ENCODE measurements at regions not wholly inside any gene's neighbourhood (a gene's known extent, or its start where the extent isn't known, plus 50 kb on each side); places are given as distances from the start of the nearest gene placed in this dataset.

- TF ChIP-seq EZH2 (IDR thresholded peaks at IDR 0.05; ENCODE audit: borderline replicate concordance, low read depth, low read length, severe bottlenecking), result no peak
- TF ChIP-seq, protein P1, sequence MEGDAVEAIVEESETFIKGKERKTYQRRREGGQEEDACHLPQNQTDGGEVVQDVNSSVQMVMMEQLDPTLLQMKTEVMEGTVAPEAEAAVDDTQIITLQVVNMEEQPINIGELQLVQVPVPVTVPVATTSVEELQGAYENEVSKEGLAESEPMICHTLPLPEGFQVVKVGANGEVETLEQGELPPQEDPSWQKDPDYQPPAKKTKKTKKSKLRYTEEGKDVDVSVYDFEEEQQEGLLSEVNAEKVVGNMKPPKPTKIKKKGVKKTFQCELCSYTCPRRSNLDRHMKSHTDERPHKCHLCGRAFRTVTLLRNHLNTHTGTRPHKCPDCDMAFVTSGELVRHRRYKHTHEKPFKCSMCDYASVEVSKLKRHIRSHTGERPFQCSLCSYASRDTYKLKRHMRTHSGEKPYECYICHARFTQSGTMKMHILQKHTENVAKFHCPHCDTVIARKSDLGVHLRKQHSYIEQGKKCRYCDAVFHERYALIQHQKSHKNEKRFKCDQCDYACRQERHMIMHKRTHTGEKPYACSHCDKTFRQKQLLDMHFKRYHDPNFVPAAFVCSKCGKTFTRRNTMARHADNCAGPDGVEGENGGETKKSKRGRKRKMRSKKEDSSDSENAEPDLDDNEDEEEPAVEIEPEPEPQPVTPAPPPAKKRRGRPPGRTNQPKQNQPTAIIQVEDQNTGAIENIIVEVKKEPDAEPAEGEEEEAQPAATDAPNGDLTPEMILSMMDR (IDR thresholded peaks at IDR 0.05; ENCODE audit: extremely low read depth in 1 of 2, insufficient read depth in 1 of 2, low read depth in 1 of 2, low read length in 2 of 2), result no peak
- TF ChIP-seq POLR2AphosphoS5 (IDR thresholded peaks at IDR 0.05; ENCODE audit: insufficient read depth, low read depth, low read length), result no peak
- TF ChIP-seq, protein P2, sequence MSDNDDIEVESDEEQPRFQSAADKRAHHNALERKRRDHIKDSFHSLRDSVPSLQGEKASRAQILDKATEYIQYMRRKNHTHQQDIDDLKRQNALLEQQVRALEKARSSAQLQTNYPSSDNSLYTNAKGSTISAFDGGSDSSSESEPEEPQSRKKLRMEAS (IDR thresholded peaks at IDR 0.05; ENCODE audit: insufficient read depth, insufficient read length), result no peak
- TF ChIP-seq POLR2A (IDR thresholded peaks at IDR 0.05; ENCODE audit: low read depth, low read length), result no peak
- TF ChIP-seq MYC (IDR thresholded peaks at IDR 0.05; ENCODE audit: low read depth, low read length), result no peak
Measured at GRCh38 chr16:88310796-88311605, 71.8 kb upstream of the ZNF469 start.
